Panc1 (cell line): ENCODE measurements at regions not wholly inside any gene's neighbourhood (a gene's known extent, or its start where the extent isn't known, plus 50 kb on each side); places are given as distances from the start of the nearest gene placed in this dataset.

Experiments
- CTCF ChIP-seq: fragments of 450-650 bp; IDR thresholded peaks from 2 replicates; pipeline ENCODE4 v1.5.1; 2017; ENCODE audit warnings: mild to moderate bottlenecking
- POLR2AphosphoS5 ChIP-seq: IDR thresholded peaks from 2 replicates; pipeline ENCODE4 v1.6.1; 2012; ENCODE audit warnings: mild to moderate bottlenecking, low read depth, low read length, moderate library complexity
- SIN3A ChIP-seq: IDR thresholded peaks from 2 replicates; pipeline ENCODE4 v1.6.1; 2012; ENCODE audit warnings: low read depth, mild to moderate bottlenecking, low read length, moderate library complexity, borderline replicate concordance; ENCODE audit not compliant: insufficient read depth
- TCF7L2 ChIP-seq: IDR thresholded peaks from 2 replicates; pipeline ENCODE4 v1.6.1; 2011; ENCODE audit warnings: mild to moderate bottlenecking, low read depth, low read length, inconsistent platforms
- TF ChIP-seq, protein P1 (sequence below), 2 experiments: IDR thresholded peaks; 2 replicates each; pipeline ENCODE4 v1.6.1; 2011 to 2012; ENCODE audit warnings: low read depth in 2 of 2, control low read depth in 1 of 2, low read length in 1 of 2, mild to moderate bottlenecking in 1 of 2, moderate library complexity in 1 of 2; ENCODE audit not compliant: insufficient read depth in 1 of 2

DNA sequence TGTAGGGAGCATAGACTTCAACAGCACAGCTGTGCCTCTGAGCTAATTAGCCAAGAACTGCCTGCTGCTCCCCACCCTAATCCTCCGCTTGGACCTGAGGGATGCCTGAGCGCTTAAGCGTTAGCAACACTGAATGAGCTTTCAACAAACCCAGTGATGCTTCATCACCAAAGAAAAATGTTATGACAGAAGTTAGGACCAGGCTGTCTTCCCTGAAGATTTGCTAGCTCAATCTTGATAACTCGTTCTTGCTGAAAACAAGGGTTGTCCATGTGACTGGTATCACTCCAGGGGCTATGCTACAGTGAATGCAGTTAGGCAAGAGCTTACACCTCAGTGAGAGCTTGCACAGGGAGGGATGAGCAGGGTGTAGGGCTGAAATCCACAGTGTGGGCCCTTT is 190.7 kb upstream of the SIX2 start:
- TF ChIP-seq CTCF, result no peak
- TF ChIP-seq, protein P1, sequence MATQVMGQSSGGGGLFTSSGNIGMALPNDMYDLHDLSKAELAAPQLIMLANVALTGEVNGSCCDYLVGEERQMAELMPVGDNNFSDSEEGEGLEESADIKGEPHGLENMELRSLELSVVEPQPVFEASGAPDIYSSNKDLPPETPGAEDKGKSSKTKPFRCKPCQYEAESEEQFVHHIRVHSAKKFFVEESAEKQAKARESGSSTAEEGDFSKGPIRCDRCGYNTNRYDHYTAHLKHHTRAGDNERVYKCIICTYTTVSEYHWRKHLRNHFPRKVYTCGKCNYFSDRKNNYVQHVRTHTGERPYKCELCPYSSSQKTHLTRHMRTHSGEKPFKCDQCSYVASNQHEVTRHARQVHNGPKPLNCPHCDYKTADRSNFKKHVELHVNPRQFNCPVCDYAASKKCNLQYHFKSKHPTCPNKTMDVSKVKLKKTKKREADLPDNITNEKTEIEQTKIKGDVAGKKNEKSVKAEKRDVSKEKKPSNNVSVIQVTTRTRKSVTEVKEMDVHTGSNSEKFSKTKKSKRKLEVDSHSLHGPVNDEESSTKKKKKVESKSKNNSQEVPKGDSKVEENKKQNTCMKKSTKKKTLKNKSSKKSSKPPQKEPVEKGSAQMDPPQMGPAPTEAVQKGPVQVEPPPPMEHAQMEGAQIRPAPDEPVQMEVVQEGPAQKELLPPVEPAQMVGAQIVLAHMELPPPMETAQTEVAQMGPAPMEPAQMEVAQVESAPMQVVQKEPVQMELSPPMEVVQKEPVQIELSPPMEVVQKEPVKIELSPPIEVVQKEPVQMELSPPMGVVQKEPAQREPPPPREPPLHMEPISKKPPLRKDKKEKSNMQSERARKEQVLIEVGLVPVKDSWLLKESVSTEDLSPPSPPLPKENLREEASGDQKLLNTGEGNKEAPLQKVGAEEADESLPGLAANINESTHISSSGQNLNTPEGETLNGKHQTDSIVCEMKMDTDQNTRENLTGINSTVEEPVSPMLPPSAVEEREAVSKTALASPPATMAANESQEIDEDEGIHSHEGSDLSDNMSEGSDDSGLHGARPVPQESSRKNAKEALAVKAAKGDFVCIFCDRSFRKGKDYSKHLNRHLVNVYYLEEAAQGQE (IDR thresholded peaks at IDR 0.05; ENCODE audit: insufficient read depth in 1 of 2, low read depth in 2 of 2, low read length in 1 of 2), result no peak
- TF ChIP-seq TCF7L2, result no peak
- TF ChIP-seq SIN3A, result no peak
- TF ChIP-seq POLR2AphosphoS5, result no peak
